Astrocyte of the cerebellum (primary cell): ENCODE measurements at regions not wholly inside any gene's neighbourhood (a gene's known extent, or its start where the extent isn't known, plus 50 kb on each side); places are given as distances from the start of the nearest gene placed in this dataset.

Experiments used
- DNase-seq: peaks from one replicate; pipeline ENCODE4 v3.0.0-alpha.2; 2011; ENCODE audit warnings: low read depth
- H3K4me3 ChIP-seq: 2 replicates; pipeline ENCODE4 v1.5.1; 2011; ENCODE audit warnings: mild to moderate bottlenecking, low read depth, low read length, moderate library complexity
- in situ Hi-C: cut with HindIII; loops from 2 replicates; pipeline ENCODE4 v1.10.0; 2017; ENCODE audit warnings: low sequenced_read_pairs
- TF ChIP-seq, protein P1 (sequence below): IDR thresholded peaks from 2 replicates; pipeline ENCODE4 v1.5.1; 2012; ENCODE audit warnings: low read length, low read depth, moderate library complexity, mild to moderate bottlenecking; ENCODE audit errors: missing control alignments

DNA sequence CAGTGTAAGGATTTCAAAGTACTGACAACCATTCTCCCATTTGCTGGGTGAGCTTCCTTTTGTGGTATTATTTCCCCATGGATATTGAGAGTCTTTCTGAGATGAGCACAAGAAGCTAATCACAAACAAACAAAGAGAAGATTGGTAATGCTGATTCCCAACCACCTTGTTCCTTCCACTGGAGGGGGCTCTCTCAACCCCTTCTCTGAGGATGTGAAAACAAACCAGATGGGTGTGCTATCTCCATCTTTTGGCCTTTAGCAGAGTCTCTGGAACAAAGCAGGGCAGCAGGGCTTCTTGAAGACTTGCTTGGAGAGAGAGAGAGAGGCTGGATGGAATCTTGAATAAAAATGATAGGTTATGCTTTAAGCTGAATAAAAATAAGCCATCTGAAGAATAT, 576.7 kb upstream of the ZNF462 start:
- no peak for DNase-seq
- TF ChIP-seq, protein P1, sequence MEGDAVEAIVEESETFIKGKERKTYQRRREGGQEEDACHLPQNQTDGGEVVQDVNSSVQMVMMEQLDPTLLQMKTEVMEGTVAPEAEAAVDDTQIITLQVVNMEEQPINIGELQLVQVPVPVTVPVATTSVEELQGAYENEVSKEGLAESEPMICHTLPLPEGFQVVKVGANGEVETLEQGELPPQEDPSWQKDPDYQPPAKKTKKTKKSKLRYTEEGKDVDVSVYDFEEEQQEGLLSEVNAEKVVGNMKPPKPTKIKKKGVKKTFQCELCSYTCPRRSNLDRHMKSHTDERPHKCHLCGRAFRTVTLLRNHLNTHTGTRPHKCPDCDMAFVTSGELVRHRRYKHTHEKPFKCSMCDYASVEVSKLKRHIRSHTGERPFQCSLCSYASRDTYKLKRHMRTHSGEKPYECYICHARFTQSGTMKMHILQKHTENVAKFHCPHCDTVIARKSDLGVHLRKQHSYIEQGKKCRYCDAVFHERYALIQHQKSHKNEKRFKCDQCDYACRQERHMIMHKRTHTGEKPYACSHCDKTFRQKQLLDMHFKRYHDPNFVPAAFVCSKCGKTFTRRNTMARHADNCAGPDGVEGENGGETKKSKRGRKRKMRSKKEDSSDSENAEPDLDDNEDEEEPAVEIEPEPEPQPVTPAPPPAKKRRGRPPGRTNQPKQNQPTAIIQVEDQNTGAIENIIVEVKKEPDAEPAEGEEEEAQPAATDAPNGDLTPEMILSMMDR = peak; percentile 43
- in situ Hi-C loops = no loop called here
- no peak overlapping the region for H3K4me3 ChIP-seq

DNA sequence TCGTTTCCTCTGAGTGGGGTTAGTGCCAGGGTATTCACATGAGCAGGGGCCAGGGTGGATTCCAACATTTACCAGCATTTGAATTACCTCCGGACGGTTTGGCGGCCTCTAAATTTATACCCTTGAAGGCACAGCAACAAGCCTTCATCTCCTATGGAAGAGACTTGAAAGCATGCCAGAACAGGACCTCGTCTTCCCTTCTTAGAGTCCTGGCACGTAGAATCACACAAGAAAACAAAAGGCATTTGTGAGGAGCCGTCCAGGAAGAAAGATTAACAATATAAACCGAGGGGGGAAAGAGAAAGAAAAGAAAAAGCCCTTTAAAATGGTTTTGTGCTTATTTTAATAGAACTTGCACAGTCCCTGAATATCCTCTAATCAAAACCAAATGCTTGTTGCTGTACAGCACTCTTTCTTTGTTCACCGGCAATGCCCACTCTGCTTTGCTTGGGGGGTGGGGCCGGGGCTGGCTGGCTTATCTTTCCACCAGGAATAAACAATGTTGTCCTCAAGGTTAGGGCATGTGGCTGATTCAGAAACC, 575.8 kb upstream of the ZNF462 start:
- in situ Hi-C loops = no loop called here
- peak; percentile 4 for DNase-seq
- H3K4me3 ChIP-seq = peak overlapping the region; percentile 24
- TF ChIP-seq, protein P1 = no peak

DNA sequence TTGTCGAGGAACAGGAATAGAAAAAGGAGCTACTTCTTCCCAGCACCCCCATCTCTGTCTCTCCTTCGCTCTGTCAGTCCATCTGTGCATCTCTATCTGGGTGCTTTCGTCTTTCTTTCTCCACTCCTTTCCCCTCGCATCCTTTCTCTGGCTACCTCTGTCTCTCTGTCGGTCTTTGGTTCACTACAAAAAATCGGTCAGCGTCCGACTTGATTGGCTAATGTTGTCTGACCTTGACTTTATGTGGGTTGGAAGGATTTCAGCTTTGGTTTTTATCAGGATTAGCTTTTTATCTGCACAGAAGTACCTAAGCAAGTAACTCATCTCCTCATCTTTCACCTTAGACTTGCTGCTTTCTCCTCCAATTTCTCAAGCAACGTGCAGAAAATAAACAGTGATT, 575.2 kb upstream of the ZNF462 start:
- no peak overlapping the region for H3K4me3 ChIP-seq
- in situ Hi-C loops = no loop called here
- DNase-seq = no peak
- TF ChIP-seq, protein P1 = no peak

DNA sequence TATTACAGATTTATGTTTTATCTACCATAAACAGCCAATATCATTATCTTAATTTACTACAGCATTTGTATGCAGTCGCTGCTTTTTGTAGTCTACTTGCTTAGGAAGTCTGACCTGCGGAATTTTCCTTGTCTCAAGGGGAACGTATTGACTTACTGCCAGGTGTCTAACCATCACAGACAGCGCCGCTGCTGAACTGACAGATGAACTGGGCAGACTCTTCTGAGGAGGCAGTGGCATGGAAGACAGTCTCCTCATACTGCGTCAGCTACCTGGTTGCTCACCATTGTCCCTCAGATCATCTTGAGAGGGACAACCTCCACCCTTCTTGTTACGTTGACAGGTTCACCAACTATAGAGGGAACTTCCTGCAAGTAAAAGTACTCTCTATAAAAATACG, 574.3 kb upstream of the ZNF462 start:
- TF ChIP-seq, protein P1 = no peak
- in situ Hi-C loops = no loop called here
- no peak overlapping the region for H3K4me3 ChIP-seq
- no peak for DNase-seq

DNA sequence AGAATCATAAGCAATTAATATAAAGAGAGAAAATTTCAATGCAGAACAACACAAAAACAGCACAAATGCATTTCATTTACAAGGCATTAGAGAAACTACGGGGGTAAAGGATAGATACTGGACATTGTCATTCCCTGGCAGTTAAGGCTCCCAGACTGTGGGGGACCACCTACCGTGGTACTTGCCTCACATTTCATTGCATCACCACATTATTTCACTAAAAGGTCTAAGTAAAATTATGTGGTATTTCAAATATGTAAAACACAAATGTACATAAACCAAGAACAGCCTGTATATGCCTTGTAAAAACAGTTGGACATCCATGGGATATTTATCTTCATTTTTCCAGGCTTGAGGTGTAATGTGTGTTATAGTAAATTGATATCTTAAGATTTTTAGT, 571.2 kb upstream of the ZNF462 start:
- in situ Hi-C loops = no loop called here
- TF ChIP-seq, protein P1 = no peak
- no peak overlapping the region for H3K4me3 ChIP-seq
- peak; percentile 6 for DNase-seq

DNA sequence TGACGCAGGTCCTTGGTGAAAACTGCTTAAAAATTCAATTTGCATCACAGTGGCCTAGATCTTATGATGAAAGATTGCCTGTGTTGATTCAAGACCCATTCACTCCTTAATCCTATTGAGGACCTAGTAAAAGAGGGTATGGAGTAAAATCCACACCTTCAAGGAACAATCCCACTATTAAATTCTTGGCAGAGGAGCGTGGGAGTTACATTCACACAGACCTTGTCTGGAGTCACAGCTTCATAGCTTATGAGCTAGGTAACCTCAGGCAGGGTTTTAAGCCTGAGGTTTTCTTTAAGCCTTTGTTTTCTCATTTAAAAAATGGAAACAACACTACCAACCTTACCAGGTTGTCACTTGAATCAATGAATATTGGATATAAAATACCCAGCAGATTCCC, 566.5 kb upstream of the ZNF462 start:
- no peak for DNase-seq
- TF ChIP-seq, protein P1 = no peak
- H3K4me3 ChIP-seq = no peak overlapping the region
- in situ Hi-C loops = no loop called here

DNA sequence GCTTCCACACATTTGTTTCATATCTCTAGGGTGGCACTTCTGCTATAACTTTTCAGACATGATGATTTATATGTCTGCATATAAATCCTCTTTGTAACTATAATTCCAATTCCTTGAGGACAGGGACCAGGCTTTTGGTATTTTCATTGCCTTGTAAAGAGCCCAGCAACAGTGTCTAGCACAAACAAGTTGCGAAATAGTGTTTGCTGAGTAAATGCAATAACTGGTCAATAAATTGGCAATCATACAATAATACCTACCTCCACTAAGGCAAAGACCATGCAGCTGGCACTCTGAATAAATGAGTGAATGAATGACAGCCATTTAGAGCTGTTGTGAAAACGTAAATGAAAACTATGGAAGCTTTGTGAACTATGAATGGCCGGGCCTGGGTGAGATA, 564.0 kb upstream of the ZNF462 start:
- in situ Hi-C loops = no loop called here
- TF ChIP-seq, protein P1 = no peak

More for the DNA sequence above, 564.0 kb upstream of the ZNF462 start:
- DNase-seq = no peak
- H3K4me3 ChIP-seq = no peak overlapping the region
